PC-9 (cell line): ENCODE measurements at regions not wholly inside any gene's neighbourhood (a gene's known extent, or its start where the extent isn't known, plus 50 kb on each side); places are given as distances from the start of the nearest gene placed in this dataset.

Experiments
- BruUV-seq: library from RNA; stranded (reverse); fragments of 400-500 nt; replicated peaks from 2 replicates; lab custom pipeline; 2021; lab: Mats Ljungman, UMichigan
- CTCF ChIA-PET: fragments of 300-600 bp; sonication (Branson Sonifier 250); formaldehyde crosslinking; loops from one replicate; lab custom pipeline; 2022; ENCODE audit warnings: antibody characterized with exemption; lab: Charles Lee
- POLR2A ChIA-PET: fragments of 300-600 bp; sonication (Branson Sonifier 250); formaldehyde crosslinking; loops from one replicate; lab custom pipeline; 2022; ENCODE audit warnings: antibody characterized with exemption; ENCODE audit not compliant: unreplicated experiment; lab: Charles Lee
- DNase-seq, 2 experiments: peaks; one replicate each; pipeline versions ENCODE4 v3.0.0 to v3.0.0-alpha.2; 2015 to 2022; ENCODE audit warnings: mixed read lengths in 1 of 2
- H2AFZ ChIP-seq: fragments of 200-600 bp; sonication (generic); 2 replicates; pipeline ENCODE4 v1.8.1; 2017; ENCODE audit warnings: antibody characterized with exemption
- H3F3A ChIP-seq: fragments of 200-600 bp; sonication (generic); 2 replicates; pipeline ENCODE4 v1.8.1; 2017; ENCODE audit warnings: antibody characterized with exemption, mild to moderate bottlenecking, low read depth; ENCODE audit not compliant: insufficient read depth
- H3K27ac ChIP-seq: fragments of 200-600 bp; sonication (generic); 2 replicates; pipeline ENCODE4 v1.6.1; 2016; ENCODE audit warnings: mixed run types
- H3K27me3 ChIP-seq: fragments of 200-600 bp; sonication (generic); 2 replicates; pipeline ENCODE4 v1.6.1; 2016; ENCODE audit warnings: low read depth, mixed run types; ENCODE audit not compliant: insufficient read depth
- H3K36me3 ChIP-seq: fragments of 200-600 bp; sonication (generic); 2 replicates; pipeline ENCODE4 v1.6.1; 2016; ENCODE audit warnings: low read depth, mixed run types
- H3K4me1 ChIP-seq: fragments of 200-600 bp; sonication (generic); replicated peaks from 2 replicates; pipeline ENCODE4 v1.6.1; 2016; ENCODE audit warnings: mixed run types; ENCODE audit not compliant: insufficient read depth
- H3K4me2 ChIP-seq: fragments of 200-600 bp; sonication (generic); 2 replicates; pipeline ENCODE4 v1.6.1; 2017; ENCODE audit warnings: mixed run types
- H3K4me3 ChIP-seq: fragments of 200-600 bp; sonication (generic); 2 replicates; pipeline ENCODE4 v1.6.1; 2016; ENCODE audit warnings: mixed run types
- H3K79me2 ChIP-seq: fragments of 200-600 bp; sonication (generic); 2 replicates; pipeline ENCODE4 v1.6.1; 2017; ENCODE audit warnings: low read depth, mixed run types
- H3K9me2 ChIP-seq: fragments of 200-600 bp; sonication (generic); 2 replicates; pipeline ENCODE4 v1.8.1; 2017; ENCODE audit warnings: mild to moderate bottlenecking; ENCODE audit not compliant: insufficient read depth
- H3K9me3 ChIP-seq: fragments of 200-600 bp; sonication (generic); 2 replicates; pipeline ENCODE4 v1.8.1; 2016; ENCODE audit warnings: low read depth; ENCODE audit not compliant: insufficient read depth
- H4K20me1 ChIP-seq: fragments of 200-600 bp; sonication (generic); 2 replicates; pipeline ENCODE4 v1.8.1; 2017; ENCODE audit not compliant: insufficient read depth
- CTCF ChIP-seq: fragments of 200-600 bp; sonication (generic); conservative IDR thresholded peaks from 2 replicates; pipeline ENCODE4 v1.6.1; 2017; ENCODE audit warnings: mixed run types, antibody characterized with exemption, mild to moderate bottlenecking, moderate library complexity
- EZH2 ChIP-seq: fragments of 200-600 bp; sonication (generic); IDR thresholded peaks from 2 replicates; pipeline ENCODE4 v1.8.0; 2017; ENCODE audit warnings: antibody characterized with exemption, low read depth
- intact Hi-C: fragments of 100-400 bp; cut with micrococcal nuclease; formaldehyde crosslinking; loops from one replicate; pipeline ENCODE4 v1.10.0; 2022; ENCODE audit not compliant: unreplicated experiment

GRCh38 chrX:97806946-97807345 is 923.2 kb downstream of the RPA4 start:
- no peak for TF ChIP-seq CTCF
- TF ChIP-seq EZH2, result no peak
- ChIA-PET POLR2A (no interaction called here), CTCF (no interaction called here)
- Histone ChIP-seq H3K4me1 (no peaks in the 10 kb centered on the region), H4K20me1 (no peaks in the 10 kb centered on the region), H3K4me3 (no peak overlapping the region), H3K79me2 (no peaks in the 10 kb centered on the region), H3K4me2 (no peak overlapping the region), H3K27ac (no peak overlapping the region), H3F3A (no peaks in the 10 kb centered on the region), H3K9me3 (no peaks in the 10 kb centered on the region), H3K36me3 (no peaks in the 10 kb centered on the region), H3K27me3 (no peaks in the 10 kb centered on the region), H3K9me2 (no peaks in the 10 kb centered on the region), H2AFZ (no peak overlapping the region)
- no peak for DNase-seq
- BruUV-seq, result no TSS peak
- intact Hi-C loops, result no loop called here

- Histone ChIP-seq H3K27me3 (no peaks in the 10 kb centered on the region), H3K4me2 (no peak overlapping the region), H3K9me2 (no peaks in the 10 kb centered on the region), H4K20me1 (no peaks in the 10 kb centered on the region), H3K36me3 (no peaks in the 10 kb centered on the region), H3F3A (no peaks in the 10 kb centered on the region), H2AFZ (no peak overlapping the region), H3K79me2 (no peaks in the 10 kb centered on the region), H3K4me3 (no peak overlapping the region), H3K27ac (no peak overlapping the region), H3K9me3 (no peaks in the 10 kb centered on the region), H3K4me1 (no peaks in the 10 kb centered on the region)
- DNase-seq, result no peak
- ChIA-PET CTCF (no interaction called here), POLR2A (no interaction called here)
- intact Hi-C loops, result no loop called here
- TF ChIP-seq EZH2, result no peak
- no peak for TF ChIP-seq CTCF
- no TSS peak for BruUV-seq
These were observed 936.5 kb downstream of the RPA4 start for GRCh38 chrX:97820170-97820569.

GRCh38 chrX:97828471-97828870 is 944.8 kb downstream of the RPA4 start:
- TF ChIP-seq CTCF, result no peak
- no peak for TF ChIP-seq EZH2
- no peak overlapping the region for H2AFZ ChIP-seq
- DNase-seq, result no peak
- H3K27me3 ChIP-seq, result no peaks in the 10 kb centered on the region
- BruUV-seq, result no TSS peak
- no peaks in the 10 kb centered on the region for H3K9me3 ChIP-seq
- no peak overlapping the region for H3K4me3 ChIP-seq
- ChIA-PET POLR2A (no interaction called here), CTCF (no interaction called here)
- no peaks in the 10 kb centered on the region for H3K9me2 ChIP-seq
- no peaks in the 10 kb centered on the region for H3K4me1 ChIP-seq
- H3K79me2 ChIP-seq, result no peaks in the 10 kb centered on the region
- H3K27ac ChIP-seq, result no peak overlapping the region
- no peaks in the 10 kb centered on the region for H3K36me3 ChIP-seq
- intact Hi-C loops, result no loop called here
- no peak overlapping the region for H3K4me2 ChIP-seq
- H3F3A ChIP-seq, result no peaks in the 10 kb centered on the region
- H4K20me1 ChIP-seq, result no peaks in the 10 kb centered on the region
